ENCODE measurements at regions not wholly inside any gene's neighbourhood (a gene's known extent, or its start where the extent isn't known, plus 50 kb on each side); places are given as distances from the start of the nearest gene placed in this dataset.

- CTCF ChIA-PET, result no interaction called here
- DNase-seq (ENCODE audit: low spot score) (no peak), ATAC-seq (no peak)
- POLR2A ChIA-PET, result no interaction called here
- TF ChIP-seq PREB (CRISPR knock-in tag; IDR thresholded peaks at IDR 0.05; ENCODE audit: borderline replicate concordance), result no peak
- TF ChIP-seq ELF4 (CRISPR knock-in tag; IDR thresholded peaks at IDR 0.05; ENCODE audit: low read depth), result no peak
- no peak for TF ChIP-seq PRDM15 (CRISPR knock-in tag; IDR thresholded peaks at IDR 0.05)
- H3K36me3 Mint-ChIP-seq, result no peaks in the 10 kb centered on the region
- peaks cover 8% of the 10 kb centered on the region for H3K4me1 Mint-ChIP-seq
- no peak overlapping the region for H3K27ac Mint-ChIP-seq
- no peaks in the 10 kb centered on the region for H3K9me3 Mint-ChIP-seq
- H3K27me3 Mint-ChIP-seq (ENCODE audit: low read depth), result peaks cover 36% of the 10 kb centered on the region
- H3K4me3 Mint-ChIP-seq, result no peak overlapping the region
Observed at GRCh38 chr13:73902296-73902695, 231.9 kb downstream of the KLF12 start.

GRCh38 chr13:73901324-73902068 is 232.7 kb downstream of the KLF12 start:
- ATAC-seq (no peak), DNase-seq (ENCODE audit: low spot score) (no peak)
- CTCF ChIA-PET, result no interaction called here
- H3K36me3 Mint-ChIP-seq, result no peaks in the 10 kb centered on the region
- H3K4me3 Mint-ChIP-seq, result no peak overlapping the region
- H3K27me3 Mint-ChIP-seq (ENCODE audit: low read depth), result peaks cover 36% of the 10 kb centered on the region
- peaks cover 8% of the 10 kb centered on the region for H3K4me1 Mint-ChIP-seq
- no peaks in the 10 kb centered on the region for H3K9me3 Mint-ChIP-seq
- no peak overlapping the region for H3K27ac Mint-ChIP-seq
- TF ChIP-seq PREB (CRISPR knock-in tag; IDR thresholded peaks at IDR 0.05; ENCODE audit: borderline replicate concordance), result no peak
- no peak for TF ChIP-seq OVOL2 (CRISPR knock-in tag; IDR thresholded peaks at IDR 0.05; ENCODE audit: borderline replicate concordance)
- TF ChIP-seq CTCF (IDR thresholded peaks at IDR 0.05), result no peak
- no peak for TF ChIP-seq TP53 (CRISPR knock-in tag; IDR thresholded peaks at IDR 0.05)
- no peak for TF ChIP-seq ZNF281 (CRISPR knock-in tag; IDR thresholded peaks at IDR 0.05)
- TF ChIP-seq GABPB1 (CRISPR knock-in tag; IDR thresholded peaks at IDR 0.05), result no peak
- TF ChIP-seq MXD4 (CRISPR knock-in tag; IDR thresholded peaks at IDR 0.05; ENCODE audit: borderline replicate concordance), result no peak
- no peak for TF ChIP-seq NFYB (CRISPR knock-in tag; conservative IDR thresholded peaks at IDR 0.05; ENCODE audit: low read depth)
- TF ChIP-seq ZNF416 (CRISPR knock-in tag; IDR thresholded peaks at IDR 0.05), result no peak
- no peak for TF ChIP-seq FOXP1 (CRISPR knock-in tag; IDR thresholded peaks at IDR 0.05; ENCODE audit: borderline replicate concordance)
- TF ChIP-seq CREB1 (CRISPR knock-in tag; IDR thresholded peaks at IDR 0.05), result no peak
- POLR2A ChIA-PET, result no interaction called here

All from WTC11 (cell line).